SK-N-SH (cell line): ENCODE measurements at regions not wholly inside any gene's neighbourhood (a gene's known extent, or its start where the extent isn't known, plus 50 kb on each side); places are given as distances from the start of the nearest gene placed in this dataset.

Experiments used
- CTCF ChIP-seq: fragments of 200-600 bp; sonication (generic); IDR thresholded peaks from 2 replicates; pipeline ENCODE4 v1.6.1; 2017; ENCODE audit warnings: antibody characterized with exemption, mild to moderate bottlenecking, moderate library complexity
- ELF1 ChIP-seq: IDR thresholded peaks from 2 replicates; pipeline ENCODE4 v1.4.0; 2012
- EP300 ChIP-seq, 2 experiments: IDR thresholded peaks; 2 replicates each; pipeline versions ENCODE4 v1.4.0 to v1.6.1; 2012; ENCODE audit warnings: borderline replicate concordance in 1 of 2, low read depth in 1 of 2, low read length in 1 of 2
- FOSL2 ChIP-seq: IDR thresholded peaks from 2 replicates; pipeline ENCODE4 v1.4.0; 2012; ENCODE audit warnings: low read depth, mild to moderate bottlenecking, moderate library complexity, borderline replicate concordance
- FOXM1 ChIP-seq: IDR thresholded peaks from 2 replicates; pipeline ENCODE4 v1.4.0; 2012; ENCODE audit warnings: low read depth, mild to moderate bottlenecking
- GABPA ChIP-seq: IDR thresholded peaks from 2 replicates; pipeline ENCODE4 v1.4.0; 2012; ENCODE audit warnings: low read depth, mild to moderate bottlenecking
- POLR2AphosphoS5 ChIP-seq: IDR thresholded peaks from 2 replicates; pipeline ENCODE4 v1.6.1; 2012; ENCODE audit warnings: low read depth, low read length
- RAD21 ChIP-seq: IDR thresholded peaks from 2 replicates; pipeline ENCODE4 v1.6.1; 2012; ENCODE audit warnings: mild to moderate bottlenecking, low read length
- REST ChIP-seq: IDR thresholded peaks from 2 replicates; pipeline ENCODE4 v1.6.1; 2012; ENCODE audit warnings: mild to moderate bottlenecking, low read depth, low read length, moderate library complexity

- no peak for TF ChIP-seq ELF1
- TF ChIP-seq EP300 (IDR thresholded peaks at IDR 0.05; ENCODE audit: borderline replicate concordance in 1 of 2, low read depth in 1 of 2, low read length in 1 of 2) = no peak
- TF ChIP-seq CTCF = no peak
- no peak for TF ChIP-seq FOXM1
- no peak for TF ChIP-seq RAD21
- no peak for TF ChIP-seq REST
- TF ChIP-seq GABPA = no peak
- no peak for TF ChIP-seq POLR2AphosphoS5
- no peak for TF ChIP-seq FOSL2
These were observed 90.0 kb upstream of the HNRNPU start for GRCh38 chr1:244954359-244954758.
